H9 (cell line): ENCODE measurements at regions not wholly inside any gene's neighbourhood (a gene's known extent, or its start where the extent isn't known, plus 50 kb on each side); places are given as distances from the start of the nearest gene placed in this dataset.

Experiments used
- DNase-seq: peaks from one replicate; pipeline ENCODE4 v3.0.0-alpha.2; 2017
- H2AFZ ChIP-seq: one replicate; pipeline ENCODE4 v1.6.1; 2013; ENCODE audit warnings: mild to moderate bottlenecking, low read length, control low read depth, moderate library complexity
- H2AK5ac ChIP-seq: 2 replicates; pipeline ENCODE4 v1.6.1; 2013; ENCODE audit warnings: low read length, control low read depth, mixed read lengths; ENCODE audit not compliant: insufficient read length
- H2BK120ac ChIP-seq: one replicate; pipeline ENCODE4 v1.6.1; 2013; ENCODE audit warnings: low read depth, mild to moderate bottlenecking, low read length, control low read depth, inconsistent platforms; ENCODE audit not compliant: poor library complexity, severe bottlenecking
- H2BK12ac ChIP-seq: 2 replicates; pipeline ENCODE4 v1.6.1; 2013; ENCODE audit warnings: low read length, control low read depth, mixed read lengths, low read depth; ENCODE audit not compliant: insufficient read length
- H2BK15ac ChIP-seq: 2 replicates; pipeline ENCODE4 v1.6.1; 2013; ENCODE audit warnings: low read depth, low read length, control low read depth
- H2BK20ac ChIP-seq: one replicate; pipeline ENCODE4 v1.6.1; 2013; ENCODE audit warnings: low read depth, mild to moderate bottlenecking, low read length, control low read depth, inconsistent platforms; ENCODE audit not compliant: poor library complexity, severe bottlenecking
- H2BK5ac ChIP-seq: 2 replicates; pipeline ENCODE4 v1.6.1; 2013; ENCODE audit warnings: low read length, control low read depth, mixed read lengths; ENCODE audit not compliant: insufficient read length
- H3K14ac ChIP-seq: 2 replicates; pipeline ENCODE4 v1.6.1; 2013; ENCODE audit warnings: low read length, control low read depth; ENCODE audit not compliant: insufficient read depth
- H3K18ac ChIP-seq: 2 replicates; pipeline ENCODE4 v1.6.1; 2013; ENCODE audit warnings: low read depth, mild to moderate bottlenecking, mixed read lengths, low read length, control low read depth; ENCODE audit not compliant: insufficient read length
- H3K23ac ChIP-seq: 2 replicates; pipeline ENCODE4 v1.6.1; 2013; ENCODE audit warnings: low read length, control low read depth, mixed read lengths, low read depth; ENCODE audit not compliant: insufficient read length
- H3K23me2 ChIP-seq: 2 replicates; pipeline ENCODE4 v1.6.1; 2013; ENCODE audit warnings: low read depth, mild to moderate bottlenecking, mixed read lengths, low read length, control low read depth; ENCODE audit not compliant: insufficient read length, poor library complexity, severe bottlenecking
- H3K27ac ChIP-seq: 2 replicates; pipeline ENCODE4 v1.5.1; 2013; ENCODE audit warnings: low read length, control low read depth, mixed read lengths, low read depth; ENCODE audit not compliant: insufficient read length
- H3K27me3 ChIP-seq: 2 replicates; pipeline ENCODE4 v1.6.1; 2013; ENCODE audit warnings: low read length, control low read depth, inconsistent platforms; ENCODE audit not compliant: insufficient read depth
- H3K4ac ChIP-seq: 2 replicates; pipeline ENCODE4 v1.6.1; 2013; ENCODE audit warnings: low read depth, mild to moderate bottlenecking, control low read depth, inconsistent platforms, low read length, moderate library complexity
- H3K4me1 ChIP-seq: 2 replicates; pipeline ENCODE4 v1.6.1; 2013; ENCODE audit warnings: low read length, control low read depth, inconsistent platforms; ENCODE audit not compliant: insufficient read depth
- H3K4me2 ChIP-seq: 2 replicates; pipeline ENCODE4 v1.6.1; 2013; ENCODE audit warnings: low read length, control low read depth, mixed read lengths; ENCODE audit not compliant: insufficient read length, insufficient read depth
- H3K56ac ChIP-seq: 2 replicates; pipeline ENCODE4 v1.6.1; 2013; ENCODE audit warnings: low read depth, mild to moderate bottlenecking, mixed read lengths, low read length, control low read depth; ENCODE audit not compliant: insufficient read length
- H3K79me1 ChIP-seq: 2 replicates; pipeline ENCODE4 v1.6.1; 2013; ENCODE audit warnings: low read depth, mild to moderate bottlenecking, moderate library complexity, low read length, control low read depth, inconsistent platforms; ENCODE audit not compliant: insufficient read depth, poor library complexity, severe bottlenecking
- H3K79me2 ChIP-seq: 2 replicates; pipeline ENCODE4 v1.6.1; 2013; ENCODE audit warnings: low read length, control low read depth, inconsistent platforms; ENCODE audit not compliant: insufficient read depth
- H3K9ac ChIP-seq: 2 replicates; pipeline ENCODE4 v1.6.1; 2013; ENCODE audit warnings: low read length, control low read depth, mixed read lengths; ENCODE audit not compliant: insufficient read length; ENCODE audit errors: extremely low read depth
- H3K9me3 ChIP-seq: one replicate; pipeline ENCODE4 v1.6.1; 2013; ENCODE audit warnings: low read depth, low read length, inconsistent platforms; ENCODE audit not compliant: control insufficient read depth
- H3T11ph ChIP-seq: one replicate; pipeline ENCODE4 v1.6.1; 2013; ENCODE audit warnings: mild to moderate bottlenecking, low read length, control low read depth, inconsistent platforms
- H4K20me1 ChIP-seq: one replicate; pipeline ENCODE4 v1.6.1; 2013; ENCODE audit not compliant: control insufficient read depth, insufficient read length, insufficient read depth
- H4K5ac ChIP-seq: 2 replicates; pipeline ENCODE4 v1.6.1; 2013; ENCODE audit warnings: low read depth, mild to moderate bottlenecking, mixed read lengths, low read length, control low read depth; ENCODE audit not compliant: insufficient read length
- H4K8ac ChIP-seq: replicated peaks from 2 replicates; pipeline ENCODE4 v1.6.1; 2013; ENCODE audit warnings: low read length, control low read depth, mixed read lengths, low read depth; ENCODE audit not compliant: insufficient read length
- H4K91ac ChIP-seq: 2 replicates; pipeline ENCODE4 v1.6.1; 2013; ENCODE audit warnings: low read depth, mild to moderate bottlenecking, moderate library complexity, mixed read lengths, low read length, control low read depth; ENCODE audit not compliant: insufficient read length
- H3K27ac Mint-ChIP-seq, 3 experiments: 2 replicates in 2 of 3; 3 replicates in 1 of 3; pipeline ENCODE4 v1.8.0; 2020 to 2021; ENCODE audit warnings: mixed read lengths in 3 of 3, mild to moderate bottlenecking in 1 of 3, moderate library complexity in 1 of 3
- H3K27me3 Mint-ChIP-seq: 2 replicates; pipeline ENCODE4 v1.8.0; 2021; ENCODE audit warnings: low read depth, mild to moderate bottlenecking, moderate library complexity, mixed read lengths
- H3K36me3 Mint-ChIP-seq, 3 experiments: 2 replicates in 2 of 3; 3 replicates in 1 of 3; pipeline ENCODE4 v1.8.0; 2020 to 2021; ENCODE audit warnings: low read depth in 3 of 3, mixed read lengths in 3 of 3; ENCODE audit not compliant: insufficient read depth in 1 of 3
- H3K4me1 Mint-ChIP-seq, 2 experiments: 2 replicates each; pipeline ENCODE4 v1.8.0; 2020; ENCODE audit warnings: mixed read lengths in 2 of 2
- H3K4me3 Mint-ChIP-seq, 2 experiments: 2 replicates in 1 of 2; 3 replicates in 1 of 2; pipeline ENCODE4 v1.8.0; 2020 to 2021; ENCODE audit warnings: mild to moderate bottlenecking in 2 of 2, mixed read lengths in 2 of 2, moderate library complexity in 1 of 2
- H3K9me3 Mint-ChIP-seq, 2 experiments: 2 replicates in 1 of 2; 3 replicates in 1 of 2; pipeline ENCODE4 v1.8.0; 2020; ENCODE audit warnings: mild to moderate bottlenecking in 2 of 2, mixed read lengths in 2 of 2, moderate library complexity in 1 of 2
- WGBS: extraction: QIAGEN DNeasy Blood & Tissue Kit; methylation state at CpG from one replicate; pipeline ENCODE4 v1.1.7; 2013; ENCODE audit warnings: missing lambda C conversion rate, low lambda C conversion rate, mixed read lengths; ENCODE audit not compliant: insufficient read length; ENCODE audit errors: extremely low coverage; 5-methylcytosine and 5-hydroxymethylcytosine counted together
- TF ChIP-seq, protein P1 (sequence below): fragments of 200-600 bp; sonication (generic); conservative IDR thresholded peaks from 3 replicates; pipeline ENCODE4 v1.8.0; 2021; ENCODE audit warnings: antibody characterized with exemption, mild to moderate bottlenecking

DNA sequence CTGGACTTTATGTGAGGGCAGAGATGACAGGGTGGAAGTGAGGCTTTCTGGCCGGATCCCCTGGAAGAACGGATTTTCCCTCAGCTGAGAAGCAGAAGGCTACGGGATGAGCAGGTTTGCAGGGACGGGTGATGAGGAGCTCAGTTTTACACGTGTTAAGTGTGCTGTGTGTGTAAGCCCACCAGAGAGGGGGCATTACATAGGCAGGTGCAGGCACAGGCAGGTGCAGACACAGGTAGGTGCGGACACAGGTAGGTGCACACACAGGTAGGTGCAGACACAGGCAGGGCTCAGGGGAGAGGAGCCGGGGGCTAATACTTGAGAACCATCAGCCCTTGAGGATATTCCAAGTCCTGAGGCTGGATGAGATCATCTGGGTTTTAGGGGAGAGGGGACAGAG is 107.7 kb downstream of the COPS8 start:
- TF ChIP-seq, protein P1, sequence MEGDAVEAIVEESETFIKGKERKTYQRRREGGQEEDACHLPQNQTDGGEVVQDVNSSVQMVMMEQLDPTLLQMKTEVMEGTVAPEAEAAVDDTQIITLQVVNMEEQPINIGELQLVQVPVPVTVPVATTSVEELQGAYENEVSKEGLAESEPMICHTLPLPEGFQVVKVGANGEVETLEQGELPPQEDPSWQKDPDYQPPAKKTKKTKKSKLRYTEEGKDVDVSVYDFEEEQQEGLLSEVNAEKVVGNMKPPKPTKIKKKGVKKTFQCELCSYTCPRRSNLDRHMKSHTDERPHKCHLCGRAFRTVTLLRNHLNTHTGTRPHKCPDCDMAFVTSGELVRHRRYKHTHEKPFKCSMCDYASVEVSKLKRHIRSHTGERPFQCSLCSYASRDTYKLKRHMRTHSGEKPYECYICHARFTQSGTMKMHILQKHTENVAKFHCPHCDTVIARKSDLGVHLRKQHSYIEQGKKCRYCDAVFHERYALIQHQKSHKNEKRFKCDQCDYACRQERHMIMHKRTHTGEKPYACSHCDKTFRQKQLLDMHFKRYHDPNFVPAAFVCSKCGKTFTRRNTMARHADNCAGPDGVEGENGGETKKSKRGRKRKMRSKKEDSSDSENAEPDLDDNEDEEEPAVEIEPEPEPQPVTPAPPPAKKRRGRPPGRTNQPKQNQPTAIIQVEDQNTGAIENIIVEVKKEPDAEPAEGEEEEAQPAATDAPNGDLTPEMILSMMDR: no peak
- Histone ChIP-seq H3K4me1 (peaks cover 10% of the 10 kb centered on the region), H2BK12ac (peak overlapping the region; percentile 42), H2BK120ac (no peak overlapping the region), H3K9ac (no peak overlapping the region), H4K20me1 (no peaks in the 10 kb centered on the region), H2AK5ac (no peak overlapping the region), H3K56ac (no peak overlapping the region), H4K91ac (no peak overlapping the region), H3K27ac (no peak overlapping the region), H3K14ac (no peak overlapping the region), H3T11ph (no peak overlapping the region), H2BK15ac (no peak overlapping the region), H2BK20ac (no peak overlapping the region), H3K23ac (no peak overlapping the region), H3K27me3 (no peaks in the 10 kb centered on the region), H2BK5ac (no peak overlapping the region), H3K4ac (no peak overlapping the region), H4K8ac (no peak overlapping the region), H3K23me2 (no peaks in the 10 kb centered on the region), H3K9me3 (no peaks in the 10 kb centered on the region), H2AFZ (no peak overlapping the region), H4K5ac (no peak overlapping the region), H3K4me2 (no peak overlapping the region), H3K79me2 (no peaks in the 10 kb centered on the region), H3K18ac (peak overlapping the region; percentile 14), H3K79me1 (no peaks in the 10 kb centered on the region)
- Mint-ChIP-seq H3K9me3 (peaks cover 3 to 7% of the 10 kb centered on the region in 2 experiments; a peak in 4 of 5 replicates), H3K27me3 (peaks cover 5% of the 10 kb centered on the region), H3K27ac (0 out of 7 replicates have a peak overlapping the region, but pooled peaks of 1 of the 3 experiments have one; percentile 12), H3K4me1 (peaks cover 19 to 24% of the 10 kb centered on the region in 2 experiments), H3K4me3 (no peak overlapping the region), H3K36me3 (no peaks in the 10 kb centered on the region; a peak in 1 of 7 replicates)
- no CpG with 5 or more reads among the region's 7 CpGs for WGBS
- DNase-seq: no peak
